ENCODE measurements at regions not wholly inside any gene's neighbourhood (a gene's known extent, or its start where the extent isn't known, plus 50 kb on each side); places are given as distances from the start of the nearest gene placed in this dataset.

DNA sequence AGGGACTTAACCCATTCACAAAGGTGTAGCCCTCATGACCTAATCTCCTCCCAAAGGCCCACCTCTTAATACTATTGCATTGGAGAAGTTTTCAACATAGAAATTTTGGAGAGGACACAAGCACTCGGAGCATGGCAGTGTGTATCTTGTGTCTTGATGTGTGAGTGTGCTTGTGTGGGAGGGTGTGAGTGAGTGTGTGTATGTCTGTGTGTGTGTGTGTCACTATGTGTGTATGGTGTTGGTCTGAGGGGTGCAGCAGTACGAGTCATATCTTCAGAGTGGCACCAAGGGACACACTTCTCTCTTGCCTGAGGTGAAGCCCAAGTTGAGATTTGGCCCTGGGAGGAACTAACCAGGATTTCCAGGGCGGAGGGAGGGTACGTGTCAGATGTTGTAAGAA, 73.7 kb downstream of the NAV1 start:
- DNase-seq: no peak

GRCh38 chr1:201614262-201615015, 75.5 kb downstream of the NAV1 start:
- DNase-seq: no peak

GRCh38 chr1:201617157-201617556, 78.2 kb downstream of the NAV1 start:
- DNase-seq: no peak

GRCh38 chr1:201618389-201618788, 79.5 kb downstream of the NAV1 start:
- no peak for DNase-seq

DNA sequence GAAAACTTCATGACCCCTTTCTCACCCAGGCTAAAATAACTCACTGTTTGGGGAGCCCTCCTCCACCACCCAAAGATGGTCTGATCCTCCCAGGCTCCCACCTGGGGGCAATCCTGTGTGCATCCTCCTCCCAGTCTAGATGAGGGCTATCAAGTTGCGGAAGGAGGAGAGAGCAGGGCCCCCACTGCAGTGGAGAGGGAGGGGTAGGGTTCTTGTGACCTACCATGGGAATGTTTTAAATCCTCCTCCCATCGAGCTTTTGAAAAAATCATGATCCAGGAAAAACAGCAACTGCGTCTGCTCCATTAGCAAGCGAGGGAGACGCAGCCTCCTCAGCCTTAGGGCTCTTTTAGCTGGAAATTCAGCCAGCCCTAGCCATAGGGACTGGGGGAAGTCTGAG, 80.0 kb downstream of the NAV1 start:
- DNase-seq: no peak

- no peak for DNase-seq
These were observed 80.6 kb downstream of the NAV1 start for GRCh38 chr1:201619513-201619912.

GRCh38 chr1:201622353-201622752, 83.4 kb downstream of the NAV1 start:
- no peak for DNase-seq

DNA sequence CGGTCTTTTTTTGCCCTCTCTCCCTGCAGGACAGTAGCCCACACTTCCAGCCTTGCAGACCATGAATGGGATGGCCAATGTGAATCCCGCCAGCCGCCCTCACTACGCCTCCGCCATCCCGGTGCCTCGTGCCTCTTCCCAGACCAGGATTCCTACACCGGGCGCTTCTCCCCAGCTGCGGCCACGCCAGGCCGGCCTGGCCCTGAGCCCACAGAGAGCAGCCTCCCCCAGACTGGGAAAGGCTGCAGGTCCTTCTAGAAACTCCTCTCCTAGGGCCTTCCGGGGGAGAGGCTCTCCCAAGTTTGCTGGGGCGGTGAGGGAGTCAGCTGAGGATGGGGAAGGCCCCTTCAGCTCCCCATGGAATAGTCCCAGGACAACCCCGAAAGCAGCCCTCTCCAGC, 83.9 kb downstream of the NAV1 start:
- DNase-seq: no peak

DNA sequence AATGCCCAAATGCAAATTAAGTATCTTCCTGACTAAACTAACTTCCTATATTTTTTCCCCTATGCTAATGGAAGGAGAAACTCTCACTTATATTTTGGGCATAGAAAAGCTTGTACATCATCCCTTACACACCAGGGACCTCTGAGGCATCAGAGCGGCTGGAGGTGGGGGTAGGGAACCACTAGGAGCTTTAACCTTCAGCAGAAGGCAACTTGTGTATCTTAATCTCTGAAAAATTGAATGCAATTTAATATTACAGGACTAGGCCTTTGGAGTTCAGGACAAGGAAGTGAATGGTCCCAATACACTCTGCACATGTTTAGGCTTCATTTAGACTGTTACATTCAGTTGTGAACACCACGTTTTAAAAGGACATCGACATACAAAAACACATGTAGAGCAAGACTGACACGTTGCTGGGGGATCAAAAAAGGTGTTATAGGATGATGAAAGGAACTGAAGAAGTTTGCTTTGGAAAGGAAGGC, 85.9 kb downstream of the NAV1 start:
- DNase-seq: no peak

DNA sequence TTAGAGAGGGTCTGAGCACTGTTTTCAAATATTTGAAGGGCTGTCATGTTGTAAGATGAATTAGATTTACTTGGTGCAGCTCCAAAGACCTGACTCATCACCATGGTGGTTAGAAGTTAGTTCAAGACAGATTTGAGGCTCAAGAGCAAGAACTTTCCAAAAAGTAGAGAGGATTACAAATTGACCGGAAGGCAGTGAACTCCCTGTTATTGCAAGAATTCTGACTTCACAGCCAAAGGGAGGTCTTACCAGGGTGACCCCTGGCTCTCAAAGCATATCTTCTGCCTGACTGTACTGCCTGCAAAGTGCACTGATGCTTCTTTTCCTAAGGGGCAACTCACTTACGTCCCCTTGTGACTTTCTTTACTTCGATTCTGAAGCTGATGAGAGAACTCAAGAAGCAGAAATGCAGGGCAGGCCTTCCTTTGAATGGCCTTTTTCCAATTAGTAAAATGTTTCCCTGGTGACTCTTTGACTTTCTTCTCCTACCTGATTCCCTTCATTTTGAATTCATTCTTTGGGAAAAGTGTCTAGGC, 86.4 kb downstream of the NAV1 start:
- DNase-seq: no peak

- no peak for DNase-seq
These were observed 86.9 kb downstream of the NAV1 start for GRCh38 chr1:201625851-201626251.

GRCh38 chr1:201626629-201627275, 87.8 kb downstream of the NAV1 start:
- DNase-seq: no peak

DNA sequence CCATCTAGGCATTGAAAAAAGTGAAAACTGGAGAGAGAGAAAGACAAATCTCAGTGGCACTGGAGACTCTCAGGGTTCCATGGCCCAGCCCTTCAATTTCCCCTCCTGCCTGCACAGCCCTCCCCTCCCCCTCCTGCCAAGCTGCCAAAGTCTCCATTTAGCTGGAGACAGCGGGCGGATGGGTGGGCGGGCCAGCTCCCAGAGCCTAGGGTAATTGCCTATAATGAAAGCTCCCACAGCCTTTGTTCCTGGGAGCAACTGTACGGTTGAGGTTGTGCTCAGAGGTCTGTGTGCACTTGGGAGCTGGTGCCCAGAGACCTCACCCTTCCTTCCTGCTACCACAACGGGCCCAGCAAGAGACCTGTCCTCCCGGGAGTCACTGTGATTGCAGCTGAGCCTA, 89.6 kb downstream of the NAV1 start:
- DNase-seq: no peak

DNA sequence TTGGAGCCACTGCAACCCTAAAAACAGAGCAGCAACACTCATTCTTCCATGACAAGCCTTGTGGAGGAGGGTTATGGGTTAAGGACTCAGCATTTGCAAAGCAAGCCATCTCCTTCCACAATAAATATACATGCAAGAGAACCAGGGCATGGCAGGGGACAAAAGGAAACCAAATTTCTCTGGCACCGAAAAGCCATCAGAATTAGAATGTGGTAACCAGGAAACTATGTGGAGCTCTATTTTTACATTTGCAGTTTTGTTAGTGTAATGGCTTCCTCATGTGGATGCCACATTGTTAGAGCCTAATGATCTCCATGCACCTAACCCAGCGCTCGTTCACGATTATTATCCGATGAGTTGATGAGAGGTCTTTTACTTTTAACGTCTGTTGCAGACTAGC, 91.7 kb downstream of the NAV1 start:
- no peak for DNase-seq

- no peak for DNase-seq
These were observed 92.1 kb downstream of the NAV1 start for GRCh38 chr1:201631037-201631436.

- DNase-seq: no peak
These were observed 93.5 kb downstream of the NAV1 start for GRCh38 chr1:201632364-201632952.

- no peak for DNase-seq
These were observed 94.4 kb downstream of the NAV1 start for GRCh38 chr1:201633297-201633696.

DNA sequence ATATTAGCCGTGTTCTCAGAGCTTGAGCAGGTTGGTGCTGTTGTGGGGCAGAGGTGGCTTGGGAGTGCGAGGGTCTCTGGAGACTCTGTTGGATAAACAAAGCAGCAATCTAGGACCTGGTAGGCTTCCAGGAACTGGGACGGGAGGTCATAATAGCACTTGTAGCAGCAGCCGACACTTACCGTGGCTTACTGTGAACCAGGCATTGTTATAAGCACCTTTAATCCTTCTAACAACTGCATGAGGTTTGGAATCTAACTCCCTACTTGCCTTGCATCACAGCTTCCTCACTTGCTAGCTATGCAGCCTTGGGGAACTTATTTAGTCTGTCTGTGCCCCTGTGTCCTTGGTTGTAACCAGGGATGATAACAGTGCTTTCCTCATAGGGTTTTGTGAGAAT, 94.9 kb downstream of the NAV1 start:
- DNase-seq: no peak

DNA sequence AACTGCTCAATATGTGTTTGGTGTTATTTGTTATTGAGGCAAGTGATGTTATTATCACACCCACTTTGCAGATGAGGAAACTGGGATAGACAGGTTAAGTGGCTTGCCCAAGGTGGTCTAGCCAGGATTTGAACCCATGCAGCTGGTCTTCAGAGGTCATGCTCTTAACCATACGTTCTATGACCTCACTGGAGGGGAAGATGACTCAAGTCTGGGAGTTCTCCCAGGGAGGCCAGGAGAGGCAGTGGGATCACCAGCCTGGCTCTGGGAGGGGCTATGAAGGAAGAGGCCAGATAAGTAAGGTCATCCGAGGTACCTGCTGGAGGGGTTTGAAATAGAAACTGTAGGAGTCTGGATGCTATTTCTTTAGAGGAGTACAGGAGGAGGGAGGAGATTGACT, 95.3 kb downstream of the NAV1 start:
- DNase-seq: no peak

GRCh38 chr1:201636097-201636496, 97.2 kb downstream of the NAV1 start:
- no peak for DNase-seq

GRCh38 chr1:201636510-201636971, 97.6 kb downstream of the NAV1 start:
- DNase-seq: no peak

GRCh38 chr1:201637282-201638079, 98.6 kb downstream of the NAV1 start:
- no peak for DNase-seq

- DNase-seq: no peak
These were observed 100.5 kb downstream of the NAV1 start for GRCh38 chr1:201639391-201639790.
